ENCODE measurements at regions not wholly inside any gene's neighbourhood (a gene's known extent, or its start where the extent isn't known, plus 50 kb on each side); places are given as distances from the start of the nearest gene placed in this dataset.

- H3K4me2 ChIP-seq (ENCODE audit: low read depth, low read length), result no peak overlapping the region
- no peaks in the 10 kb centered on the region for H4K20me1 ChIP-seq (ENCODE audit: insufficient read depth, low read length)
- no peaks in the 10 kb centered on the region for H3K4me1 ChIP-seq (ENCODE audit: insufficient read depth, low read length)
- ChIA-PET CTCF (ENCODE audit: low intra/inter-chr PET ratio, low total read pairs) (no interaction called here), POLR2A (no interaction called here)
- 4% methylated on average over 7 of the region's 7 CpGs for WGBS (ENCODE audit: low lambda C conversion rate)
- H3K36me3 ChIP-seq (replicated peaks in 1 of 2; ENCODE audit: control insufficient read depth in 1 of 2, insufficient read depth in 2 of 2, low read length in 2 of 2), result no peaks in the 10 kb centered on the region
- H3K9me3 ChIP-seq (ENCODE audit: low read length), result no peaks in the 10 kb centered on the region
- no peak for FAIRE-seq
- intact Hi-C loops (cut with micrococcal nuclease; ENCODE audit: unreplicated experiment), result no loop called here
- H3K27me3 ChIP-seq (ENCODE audit: control insufficient read depth in 1 of 2, insufficient read depth in 2 of 2, low read length in 2 of 2), result peaks cover 0 to 11% of the 10 kb centered on the region in 2 experiments; a peak in 2 of 5 replicates
- TF ChIP-seq ZNF841 (CRISPR knock-in tag; IDR thresholded peaks at IDR 0.05; ENCODE audit: borderline replicate concordance), result no peak
- TF ChIP-seq ZHX1 (CRISPR knock-in tag; IDR thresholded peaks at IDR 0.05; ENCODE audit: low read depth), result no peak
- TF ChIP-seq SMAD3 (CRISPR knock-in tag; IDR thresholded peaks at IDR 0.05), result no peak
- TF ChIP-seq NCOA2 (CRISPR knock-in tag; IDR thresholded peaks at IDR 0.05), result no peak
- no peak for TF ChIP-seq MXD3 (CRISPR knock-in tag; IDR thresholded peaks at IDR 0.05)
- TF ChIP-seq ZNF101 (CRISPR knock-in tag; IDR thresholded peaks at IDR 0.05; ENCODE audit: borderline replicate concordance, low read depth), result no peak
- TF ChIP-seq KDM3A (CRISPR knock-in tag; IDR thresholded peaks at IDR 0.05; ENCODE audit: low read depth), result no peak
- no peak for TF ChIP-seq ZNF205 (CRISPR knock-in tag; IDR thresholded peaks at IDR 0.05)
- no peak for TF ChIP-seq AHDC1 (CRISPR knock-in tag; IDR thresholded peaks at IDR 0.05; ENCODE audit: borderline replicate concordance)
- TF ChIP-seq ZNF761 (CRISPR knock-in tag; conservative IDR thresholded peaks at IDR 0.05), result no peak
- no peak for TF ChIP-seq ZNF737 (CRISPR knock-in tag; IDR thresholded peaks at IDR 0.05; ENCODE audit: borderline replicate concordance)
- TF ChIP-seq MLXIP (CRISPR knock-in tag; IDR thresholded peaks at IDR 0.05; ENCODE audit: borderline replicate concordance), result no peak
- H3K27ac ChIP-seq (ENCODE audit: extremely low read length, insufficient read depth, low read length), result no peak overlapping the region
- no TSS peak for BruUV-seq (replicated peaks)
- no peak overlapping the region for H2AFZ ChIP-seq (ENCODE audit: low read length)
- no peak overlapping the region for H3K9ac ChIP-seq (ENCODE audit: insufficient read depth, low read depth, low read length)
- DNase-seq (ENCODE audit: low spot score), result no peak
- no peak for ATAC-seq
- H3K79me2 ChIP-seq (ENCODE audit: insufficient read depth, low read length), result no peaks in the 10 kb centered on the region
- H3K4me3 ChIP-seq (replicated peaks in 1 of 3; ENCODE audit: insufficient read depth in 1 of 3, low read depth in 2 of 3, low read length in 3 of 3), result no peak overlapping the region
- in situ Hi-C loops (cut with HindIII; ENCODE audit: extremely low pct_ligation_motif_present, low pct_unique_long_range_greater_than_20kb), result no loop called here
Observed at GRCh38 chr18:77949355-77949973, 699.8 kb downstream of the GALR1 start.

All from HepG2 (cell line).